RWPE1 (cell line): ENCODE measurements at regions not wholly inside any gene's neighbourhood (a gene's known extent, or its start where the extent isn't known, plus 50 kb on each side); places are given as distances from the start of the nearest gene placed in this dataset.

ENCODE experiments used
- CTCF ChIA-PET: fragments of 350-600 bp; sonication (Branson Sonifier 250); formaldehyde crosslinking; extraction: SDS; loops from one replicate; lab custom pipeline; 2021; lab: Yijun Ruan, JAX
- POLR2A ChIA-PET: fragments of 400-600 bp; formaldehyde crosslinking; extraction: SDS; loops from one replicate; lab custom pipeline; 2020; ENCODE audit warnings: antibody characterized with exemption; ENCODE audit not compliant: low non-redundant PET; lab: Yijun Ruan, JAX
- DNase-seq: peaks from one replicate; pipeline ENCODE4 v3.0.0; 2012; ENCODE audit warnings: low spot score
- H3K27ac ChIP-seq: fragments of 450-650 bp; 2 replicates; pipeline ENCODE4 v1.5.1; 2017
- TF ChIP-seq, protein P1 (sequence below): fragments of 450-650 bp; conservative IDR thresholded peaks from 2 replicates; pipeline ENCODE4 v1.5.1; 2017; ENCODE audit warnings: low read depth, mild to moderate bottlenecking

- POLR2A ChIA-PET = no interaction called here
Observed at GRCh38 chr12:116637589-116638150, 78.5 kb downstream of the MAP1LC3B2 start.

GRCh38 chr12:116636608-116637519 lies 77.7 kb downstream of the MAP1LC3B2 start:
- CTCF ChIA-PET = no interaction called here
- no peak overlapping the region for H3K27ac ChIP-seq
- DNase-seq = no peak
- TF ChIP-seq, protein P1, sequence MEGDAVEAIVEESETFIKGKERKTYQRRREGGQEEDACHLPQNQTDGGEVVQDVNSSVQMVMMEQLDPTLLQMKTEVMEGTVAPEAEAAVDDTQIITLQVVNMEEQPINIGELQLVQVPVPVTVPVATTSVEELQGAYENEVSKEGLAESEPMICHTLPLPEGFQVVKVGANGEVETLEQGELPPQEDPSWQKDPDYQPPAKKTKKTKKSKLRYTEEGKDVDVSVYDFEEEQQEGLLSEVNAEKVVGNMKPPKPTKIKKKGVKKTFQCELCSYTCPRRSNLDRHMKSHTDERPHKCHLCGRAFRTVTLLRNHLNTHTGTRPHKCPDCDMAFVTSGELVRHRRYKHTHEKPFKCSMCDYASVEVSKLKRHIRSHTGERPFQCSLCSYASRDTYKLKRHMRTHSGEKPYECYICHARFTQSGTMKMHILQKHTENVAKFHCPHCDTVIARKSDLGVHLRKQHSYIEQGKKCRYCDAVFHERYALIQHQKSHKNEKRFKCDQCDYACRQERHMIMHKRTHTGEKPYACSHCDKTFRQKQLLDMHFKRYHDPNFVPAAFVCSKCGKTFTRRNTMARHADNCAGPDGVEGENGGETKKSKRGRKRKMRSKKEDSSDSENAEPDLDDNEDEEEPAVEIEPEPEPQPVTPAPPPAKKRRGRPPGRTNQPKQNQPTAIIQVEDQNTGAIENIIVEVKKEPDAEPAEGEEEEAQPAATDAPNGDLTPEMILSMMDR = no peak
- POLR2A ChIA-PET = no interaction called here

More at GRCh38 chr12:116637589-116638150, 78.5 kb downstream of the MAP1LC3B2 start:
- CTCF ChIA-PET = interaction anchor here (0.6 kb wide), 1 partner anchor 332 kb away, joined by 3 read pairs; no protein-coding TSS in a partner anchor
- no peak for DNase-seq
- no peak overlapping the region for H3K27ac ChIP-seq
- TF ChIP-seq, protein P1 = no peak

GRCh38 chr12:116635487-116635886 lies 76.3 kb downstream of the MAP1LC3B2 start:
- POLR2A ChIA-PET = no interaction called here

GRCh38 chr12:116633476-116633875 lies 74.3 kb downstream of the MAP1LC3B2 start:
- ChIA-PET CTCF (interaction anchor here (0.6 kb wide), 1 partner anchor 163 kb away, joined by 3 read pairs; no protein-coding TSS in a partner anchor), POLR2A (no interaction called here)
- H3K27ac ChIP-seq = no peak overlapping the region
- DNase-seq = no peak
- TF ChIP-seq, protein P1 = no peak

More at GRCh38 chr12:116635487-116635886, 76.3 kb downstream of the MAP1LC3B2 start:
- no peak for DNase-seq
- CTCF ChIA-PET = interaction anchor here (0.6 kb wide), 1 partner anchor 266 kb away, joined by 3 read pairs; no protein-coding TSS in a partner anchor
- TF ChIP-seq, protein P1 = no peak
- H3K27ac ChIP-seq = no peak overlapping the region

- CTCF ChIA-PET = interaction anchor here (0.7 kb wide), 1 partner anchor 14 kb away, joined by 3 read pairs; no protein-coding TSS in a partner anchor
Observed at GRCh38 chr12:116631619-116632018, 72.4 kb downstream of the MAP1LC3B2 start.

GRCh38 chr12:116630762-116631161 lies 71.6 kb downstream of the MAP1LC3B2 start:
- no peak overlapping the region for H3K27ac ChIP-seq
- DNase-seq = no peak
- TF ChIP-seq, protein P1 = no peak
- ChIA-PET POLR2A (no interaction called here), CTCF (interaction anchor here (0.6 to 0.9 kb wide), 2 partner anchors 78 to 251 kb away, joined by 3 read pairs; no protein-coding TSS in a partner anchor)

More at GRCh38 chr12:116631619-116632018, 72.4 kb downstream of the MAP1LC3B2 start:
- TF ChIP-seq, protein P1 = no peak
- POLR2A ChIA-PET = no interaction called here
- peak; percentile 31 for DNase-seq
- no peak overlapping the region for H3K27ac ChIP-seq
